HepG2 (cell line): ENCODE measurements at regions not wholly inside any gene's neighbourhood (a gene's known extent, or its start where the extent isn't known, plus 50 kb on each side); places are given as distances from the start of the nearest gene placed in this dataset.
A peak's percentile ranks its signal among the peaks of the same experiment; 100 is the strongest.

Experiments used
- ATAC-seq: fragments of 200-7000 bp; cut with Tn5 transposase; 3 replicates; pipeline ENCODE4 v1.9.1; 2020; ENCODE audit warnings: mild to moderate bottlenecking, moderate library complexity
- BruUV-seq: library from RNA; stranded (reverse); fragments of 400-500 nt; replicated peaks from 2 replicates; lab custom pipeline; 2021; lab: Mats Ljungman, UMichigan
- CTCF ChIA-PET: fragments of 300-600 bp; formaldehyde crosslinking; extraction: SDS; loops from one replicate; lab custom pipeline; 2021; ENCODE audit warnings: low total read pairs, inconsistent platforms, low intra/inter-chr PET ratio; lab: Yijun Ruan, JAX
- POLR2A ChIA-PET: fragments of 350-600 bp; sonication (Branson Sonifier 250); formaldehyde crosslinking; loops from one replicate; lab custom pipeline; 2020; ENCODE audit warnings: antibody characterized with exemption, inconsistent platforms; lab: Yijun Ruan, JAX
- DNase-seq: peaks from one replicate; pipeline ENCODE4 v3.0.0-alpha.2; 2015; ENCODE audit warnings: low spot score
- FAIRE-seq: peaks from 3 replicates; lab custom pipeline; 2011; peaks lifted over from hg19 to GRCh38; lab: Jason Lieb, UNC
- H2AFZ ChIP-seq: one replicate; pipeline ENCODE4 v1.6.1; 2011; ENCODE audit warnings: low read length, inconsistent platforms
- H3K27ac ChIP-seq: fragments of 300-600 bp; 3 replicates; pipeline ENCODE4 v1.8.0; 2011; ENCODE audit warnings: mixed run types, mild to moderate bottlenecking, mixed read lengths, low read length, inconsistent platforms; ENCODE audit not compliant: insufficient read depth; ENCODE audit errors: extremely low read length
- H3K27me3 ChIP-seq, 2 experiments: fragments of 200-600 bp in 1 of 2; 2 replicates in 1 of 2; 3 replicates in 1 of 2; pipeline versions ENCODE4 v1.6.0 to v1.8.0; 2011; ENCODE audit warnings: low read length in 2 of 2, mild to moderate bottlenecking in 2 of 2, moderate library complexity in 2 of 2, inconsistent platforms in 1 of 2; ENCODE audit not compliant: insufficient read depth in 2 of 2, control insufficient read depth in 1 of 2
- H3K36me3 ChIP-seq, 2 experiments: fragments of 200-600 bp in 1 of 2; replicated peaks in 1 of 2; 2 replicates in 1 of 2; 3 replicates in 1 of 2; pipeline versions ENCODE4 v1.5.1 to v1.8.0; 2011; ENCODE audit warnings: low read length in 2 of 2, inconsistent platforms in 1 of 2; ENCODE audit not compliant: insufficient read depth in 2 of 2, control insufficient read depth in 1 of 2
- H3K4me1 ChIP-seq: 2 replicates; pipeline ENCODE4 v1.5.1; 2012; ENCODE audit warnings: low read length, inconsistent platforms; ENCODE audit not compliant: insufficient read depth
- H3K4me2 ChIP-seq: 2 replicates; pipeline ENCODE4 v1.6.0; 2011; ENCODE audit warnings: low read depth, low read length, inconsistent platforms
- H3K4me3 ChIP-seq, 3 experiments: fragments of 200-600 bp in 1 of 3; sonication (generic), shearing (Covaris generic) in 1 of 3; replicated peaks in 1 of 3; 2 replicates each; pipeline ENCODE4 v1.5.1; 2011 to 2016; ENCODE audit warnings: low read length in 3 of 3, inconsistent platforms in 2 of 3, low read depth in 2 of 3, mild to moderate bottlenecking in 2 of 3, control low read depth in 1 of 3, mixed read lengths in 1 of 3; ENCODE audit not compliant: insufficient read depth in 1 of 3
- H3K79me2 ChIP-seq: one replicate; pipeline ENCODE4 v1.6.1; 2011; ENCODE audit warnings: low read length, inconsistent platforms; ENCODE audit not compliant: insufficient read depth
- H3K9ac ChIP-seq: 2 replicates; pipeline ENCODE4 v1.6.0; 2011; ENCODE audit warnings: mild to moderate bottlenecking, low read depth, low read length, inconsistent platforms; ENCODE audit not compliant: insufficient read depth
- H3K9me3 ChIP-seq: 2 replicates; pipeline ENCODE4 v1.5.1; 2012; ENCODE audit warnings: mild to moderate bottlenecking, low read length
- H4K20me1 ChIP-seq: 2 replicates; pipeline ENCODE4 v1.6.0; 2011; ENCODE audit warnings: inconsistent platforms, mild to moderate bottlenecking, low read length, moderate library complexity; ENCODE audit not compliant: insufficient read depth
- ARNT ChIP-seq: fragments of 450-650 bp; IDR thresholded peaks from 2 replicates; pipeline ENCODE4 v1.6.1; 2017
- GRHL1 ChIP-seq: sonication (generic); formaldehyde crosslinking; conservative IDR thresholded peaks from 2 replicates; pipeline ENCODE4 v1.8.0; 2022; ENCODE audit warnings: missing genetic modification reagents
- MAFF ChIP-seq: IDR thresholded peaks from 2 replicates; pipeline ENCODE4 v1.6.1; 2011; ENCODE audit warnings: low read depth, low read length, improper control_type of control experiment
- NBN ChIP-seq: fragments of 450-650 bp; conservative IDR thresholded peaks from 2 replicates; pipeline ENCODE4 v1.6.1; 2017
- PATZ1 ChIP-seq: sonication (generic); formaldehyde crosslinking; IDR thresholded peaks from 2 replicates; pipeline ENCODE4 v1.4.0; 2020; ENCODE audit warnings: missing genetic modification reagents
- PREB ChIP-seq: sonication (generic); formaldehyde crosslinking; IDR thresholded peaks from 2 replicates; pipeline ENCODE4 v1.4.0; 2020; ENCODE audit warnings: missing genetic modification reagents
- TEF ChIP-seq: sonication (generic); formaldehyde crosslinking; IDR thresholded peaks from 2 replicates; pipeline ENCODE4 v1.5.0; 2020; ENCODE audit warnings: missing genetic modification reagents
- TOE1 ChIP-seq: sonication (generic); formaldehyde crosslinking; IDR thresholded peaks from 2 replicates; pipeline ENCODE4 v1.4.0; 2020; ENCODE audit warnings: mild to moderate bottlenecking, missing genetic modification reagents
- TRIM22 ChIP-seq: fragments of 450-650 bp; IDR thresholded peaks from 2 replicates; pipeline ENCODE4 v1.6.1; 2017
- ZNF724P ChIP-seq: sonication (generic); formaldehyde crosslinking; IDR thresholded peaks from 2 replicates; pipeline ENCODE4 v1.8.0; 2022; ENCODE audit warnings: missing genetic modification reagents, borderline replicate concordance
- ZNF775 ChIP-seq: sonication (generic); formaldehyde crosslinking; IDR thresholded peaks from 2 replicates; pipeline ENCODE4 v1.4.0; 2020; ENCODE audit warnings: missing genetic modification reagents, mild to moderate bottlenecking, moderate library complexity, borderline replicate concordance
- in situ Hi-C: cut with HindIII; loops from 2 replicates; pipeline ENCODE4 v1.10.0; 2017; ENCODE audit warnings: low pct_unique_long_range_greater_than_20kb; ENCODE audit not compliant: extremely low pct_ligation_motif_present
- intact Hi-C: fragments of 100-400 bp; cut with micrococcal nuclease; formaldehyde crosslinking; loops from one replicate; pipeline ENCODE4 v1.10.0; 2022; ENCODE audit not compliant: unreplicated experiment

GRCh38 chr15:79615754-79616153, 183.6 kb downstream of the MINAR1 start (continued):
- 0 out of 2 replicates have a peak, but pooled peaks have one; percentile 31 for TF ChIP-seq MAFF

GRCh38 chr15:79617071-79617470, 184.9 kb downstream of the MINAR1 start:
- POLR2A ChIA-PET = no interaction called here
- Histone ChIP-seq H4K20me1 (no peaks in the 10 kb centered on the region), H3K27ac (no peak overlapping the region), H3K79me2 (no peaks in the 10 kb centered on the region), H3K9me3 (no peaks in the 10 kb centered on the region), H3K36me3 (no peaks in the 10 kb centered on the region), H3K4me3 (no peak overlapping the region), H3K4me1 (no peaks in the 10 kb centered on the region), H3K27me3 (no peaks in the 10 kb centered on the region), H2AFZ (no peak overlapping the region), H3K9ac (no peak overlapping the region), H3K4me2 (no peak overlapping the region)
- intact Hi-C loops = no loop called here
- TF ChIP-seq GRHL1 (CRISPR knock-in tag) = no peak
- TF ChIP-seq NBN = no peak
- TF ChIP-seq ZNF724P (CRISPR knock-in tag) = no peak
- no peak for TF ChIP-seq PATZ1 (CRISPR knock-in tag)
- TF ChIP-seq ZNF775 (CRISPR knock-in tag) = no peak
- no peak for TF ChIP-seq TOE1 (CRISPR knock-in tag)
- TF ChIP-seq PREB = no peak
- TF ChIP-seq TEF (CRISPR knock-in tag) = no peak
- no peak for TF ChIP-seq ARNT
- no peak for TF ChIP-seq TRIM22
- FAIRE-seq = no peak
- ATAC-seq = no peak
- CTCF ChIA-PET = no interaction called here
- in situ Hi-C loops = no loop called here
- no TSS peak for BruUV-seq
- no peak for DNase-seq
